Lower leg skin (tissue), 3 donors: ENCODE measurements at regions not wholly inside any gene's neighbourhood (a gene's known extent, or its start where the extent isn't known, plus 50 kb on each side); places are given as distances from the start of the nearest gene placed in this dataset.

Experiments used
- CTCF ChIP-seq, 3 donors: fragments of 450-650 bp; IDR thresholded peaks; one replicate each; pipeline ENCODE4 v1.5.1; 2016; ENCODE audit warnings: antibody characterized with exemption in 3 of 3, mild to moderate bottlenecking in 3 of 3, moderate library complexity in 2 of 3
- POLR2A ChIP-seq, 2 donors: fragments of 450-650 bp; IDR thresholded peaks; one replicate each; pipeline ENCODE4 v1.6.1; 2016 to 2017; ENCODE audit warnings: antibody characterized with exemption in 2 of 2, mild to moderate bottlenecking in 1 of 2, moderate library complexity in 1 of 2

GRCh38 chr9:90256345-90256744 is 386.3 kb downstream of the DIRAS2 start:
- TF ChIP-seq CTCF (IDR thresholded peaks at IDR 0.05) (no peak), POLR2A (IDR thresholded peaks at IDR 0.05) (no peak)
